OCI-LY1 (cell line): ENCODE measurements at regions not wholly inside any gene's neighbourhood (a gene's known extent, or its start where the extent isn't known, plus 50 kb on each side); places are given as distances from the start of the nearest gene placed in this dataset.

Experiments
- H2AFZ ChIP-seq: fragments of 200-600 bp; sonication (generic), shearing (Covaris generic); 2 replicates; pipeline ENCODE4 v1.6.0; 2014; ENCODE audit warnings: antibody characterized with exemption, mild to moderate bottlenecking, low read length
- H3F3A ChIP-seq: fragments of 200-600 bp; sonication (generic), shearing (Covaris generic); 2 replicates; pipeline ENCODE4 v1.6.0; 2014; ENCODE audit warnings: mild to moderate bottlenecking, antibody characterized with exemption, low read length, moderate library complexity; ENCODE audit not compliant: insufficient read depth
- H3K27ac ChIP-seq: fragments of 200-600 bp; sonication (generic); 2 replicates; pipeline ENCODE4 v1.5.1; 2014; ENCODE audit warnings: low read length, mixed run types, mild to moderate bottlenecking, low read depth; ENCODE audit not compliant: poor library complexity, severe bottlenecking
- H3K27me3 ChIP-seq: fragments of 200-600 bp; sonication (generic); 2 replicates; pipeline ENCODE4 v1.6.0; 2014; ENCODE audit warnings: antibody characterized with exemption, mild to moderate bottlenecking, low read length, moderate library complexity; ENCODE audit not compliant: insufficient read depth
- H3K36me3 ChIP-seq: fragments of 200-600 bp; sonication (generic); 2 replicates; pipeline ENCODE4 v1.6.1; 2014; ENCODE audit warnings: mild to moderate bottlenecking, antibody characterized with exemption, low read length, moderate library complexity, mixed read lengths; ENCODE audit not compliant: insufficient read depth
- H3K4me1 ChIP-seq: fragments of 200-600 bp; sonication (generic); 2 replicates; pipeline ENCODE4 v1.5.1; 2014; ENCODE audit warnings: mild to moderate bottlenecking, low read length, moderate library complexity; ENCODE audit not compliant: insufficient read depth, severe bottlenecking
- H3K4me2 ChIP-seq: fragments of 200-600 bp; sonication (generic), shearing (Covaris generic); 2 replicates; pipeline ENCODE4 v1.6.1; 2014; ENCODE audit warnings: low read length
- H3K4me3 ChIP-seq: fragments of 200-600 bp; sonication (generic); 2 replicates; pipeline ENCODE4 v1.5.1; 2014; ENCODE audit warnings: low read length, low read depth, mild to moderate bottlenecking, mixed read lengths; ENCODE audit not compliant: poor library complexity, severe bottlenecking
- H3K79me2 ChIP-seq: fragments of 200-600 bp; shearing (Covaris generic); 2 replicates; pipeline ENCODE4 v1.6.1; 2016; ENCODE audit warnings: mixed run types, low read length, mixed read lengths; ENCODE audit not compliant: insufficient read depth
- H3K9ac ChIP-seq: fragments of 200-600 bp; sonication (generic), shearing (Covaris generic); 2 replicates; pipeline ENCODE4 v1.6.1; 2014; ENCODE audit warnings: mild to moderate bottlenecking, low read length, mixed read lengths
- H3K9me2 ChIP-seq: fragments of 200-600 bp; sonication (generic), shearing (Covaris generic); 2 replicates; pipeline ENCODE4 v1.6.1; 2014; ENCODE audit warnings: low read depth, mild to moderate bottlenecking, low read length, mixed read lengths
- H3K9me3 ChIP-seq: fragments of 200-600 bp; shearing (Covaris generic); 2 replicates; pipeline ENCODE4 v1.6.1; 2014; ENCODE audit warnings: low read length, mixed read lengths
- H4K20me1 ChIP-seq: fragments of 200-600 bp; sonication (generic), shearing (Covaris generic); 2 replicates; pipeline ENCODE4 v1.6.0; 2016; ENCODE audit warnings: mild to moderate bottlenecking, low read length; ENCODE audit not compliant: insufficient read depth
- EZH2 ChIP-seq: fragments of 200-600 bp; sonication (generic), shearing (Covaris generic); IDR thresholded peaks from 2 replicates; pipeline ENCODE4 v1.8.0; 2017; ENCODE audit warnings: borderline replicate concordance, mixed run types, mild to moderate bottlenecking, antibody characterized with exemption, low read length, moderate library complexity, mixed read lengths
- TF ChIP-seq, protein P1 (sequence below): fragments of 200-600 bp; sonication (generic), shearing (Covaris generic); IDR thresholded peaks from 2 replicates; pipeline ENCODE4 v1.5.1; 2017; ENCODE audit warnings: mild to moderate bottlenecking, antibody characterized with exemption, low read length, moderate library complexity, mixed read lengths

DNA sequence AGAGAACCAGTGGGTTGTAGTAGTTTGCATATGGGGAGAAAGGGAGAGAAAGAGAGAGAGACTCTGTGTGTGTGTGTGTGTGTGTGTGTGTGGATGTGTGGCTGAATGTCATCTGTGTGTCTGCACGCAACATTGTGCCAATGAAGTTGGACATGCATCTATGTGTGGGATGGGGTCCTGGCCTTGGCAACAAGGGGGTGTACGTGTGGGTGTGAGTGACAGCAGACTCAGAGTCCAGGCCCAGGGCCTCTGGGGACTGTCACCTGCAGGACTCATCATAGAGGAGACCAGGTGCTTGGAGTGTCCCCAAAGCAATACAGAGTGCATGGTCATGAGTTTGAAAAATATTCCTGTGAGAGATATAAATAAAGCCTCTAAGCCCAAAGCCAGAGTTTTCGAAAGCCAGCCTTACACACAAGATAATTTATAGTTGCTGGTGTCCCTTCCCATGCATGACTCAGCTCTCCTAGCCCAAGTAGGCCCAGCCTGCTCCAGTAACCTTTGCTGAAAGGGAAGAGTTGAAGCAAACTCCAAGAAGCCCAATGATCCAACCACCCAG lies 59.9 kb downstream of the TNP1 start:
- Histone ChIP-seq H3K4me3 (no peak overlapping the region), H3K79me2 (no peaks in the 10 kb centered on the region), H3K9ac (no peak overlapping the region), H3K27me3 (no peaks in the 10 kb centered on the region), H3K9me2 (no peaks in the 10 kb centered on the region), H3K9me3 (no peaks in the 10 kb centered on the region), H4K20me1 (no peaks in the 10 kb centered on the region), H3K4me2 (no peak overlapping the region), H2AFZ (no peak overlapping the region), H3F3A (no peaks in the 10 kb centered on the region), H3K4me1 (no peaks in the 10 kb centered on the region), H3K36me3 (no peaks in the 10 kb centered on the region), H3K27ac (no peak overlapping the region)
- TF ChIP-seq, protein P1, sequence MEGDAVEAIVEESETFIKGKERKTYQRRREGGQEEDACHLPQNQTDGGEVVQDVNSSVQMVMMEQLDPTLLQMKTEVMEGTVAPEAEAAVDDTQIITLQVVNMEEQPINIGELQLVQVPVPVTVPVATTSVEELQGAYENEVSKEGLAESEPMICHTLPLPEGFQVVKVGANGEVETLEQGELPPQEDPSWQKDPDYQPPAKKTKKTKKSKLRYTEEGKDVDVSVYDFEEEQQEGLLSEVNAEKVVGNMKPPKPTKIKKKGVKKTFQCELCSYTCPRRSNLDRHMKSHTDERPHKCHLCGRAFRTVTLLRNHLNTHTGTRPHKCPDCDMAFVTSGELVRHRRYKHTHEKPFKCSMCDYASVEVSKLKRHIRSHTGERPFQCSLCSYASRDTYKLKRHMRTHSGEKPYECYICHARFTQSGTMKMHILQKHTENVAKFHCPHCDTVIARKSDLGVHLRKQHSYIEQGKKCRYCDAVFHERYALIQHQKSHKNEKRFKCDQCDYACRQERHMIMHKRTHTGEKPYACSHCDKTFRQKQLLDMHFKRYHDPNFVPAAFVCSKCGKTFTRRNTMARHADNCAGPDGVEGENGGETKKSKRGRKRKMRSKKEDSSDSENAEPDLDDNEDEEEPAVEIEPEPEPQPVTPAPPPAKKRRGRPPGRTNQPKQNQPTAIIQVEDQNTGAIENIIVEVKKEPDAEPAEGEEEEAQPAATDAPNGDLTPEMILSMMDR = no peak
- no peak for TF ChIP-seq EZH2

DNA sequence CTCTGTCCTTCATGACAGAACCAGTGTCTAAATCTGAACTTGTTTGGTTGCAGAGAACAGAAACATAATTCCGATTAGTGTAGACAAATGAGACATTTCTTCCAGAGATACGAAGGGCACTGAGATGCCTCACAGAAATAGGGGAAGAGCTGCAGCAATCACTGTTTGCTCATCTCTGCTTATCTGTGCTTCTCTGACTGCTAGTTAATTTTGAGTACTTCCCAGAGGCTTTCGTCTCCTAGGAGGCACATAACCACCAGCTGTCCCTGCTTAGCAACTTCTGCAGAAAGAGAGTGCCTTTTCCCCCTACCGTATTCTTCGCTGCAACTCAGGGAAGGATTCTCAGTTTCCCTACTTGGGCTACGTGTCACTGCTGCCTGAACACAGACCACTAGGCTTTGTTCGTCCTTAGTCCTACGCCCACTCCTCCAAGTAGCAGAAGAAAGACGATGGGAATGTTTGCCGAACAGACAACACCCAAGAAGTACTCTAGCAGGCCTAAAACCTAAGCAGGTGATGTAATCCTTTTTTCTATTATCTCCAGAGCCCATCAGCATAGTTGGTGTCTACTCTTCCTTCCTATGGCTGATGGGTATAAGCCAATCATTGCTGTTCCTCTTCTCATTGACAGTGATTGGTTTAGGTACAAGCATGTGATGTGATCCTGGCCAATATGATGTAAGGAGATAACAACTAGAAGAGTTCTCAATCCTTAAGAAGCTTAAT lies 63.6 kb downstream of the TNP1 start:
- Histone ChIP-seq H3K27me3 (no peaks in the 10 kb centered on the region), H2AFZ (no peak overlapping the region), H3K9ac (no peak overlapping the region), H3K27ac (no peak overlapping the region), H4K20me1 (no peaks in the 10 kb centered on the region), H3K79me2 (no peaks in the 10 kb centered on the region), H3K4me2 (no peak overlapping the region), H3K9me3 (no peaks in the 10 kb centered on the region), H3K4me1 (no peaks in the 10 kb centered on the region), H3K36me3 (no peaks in the 10 kb centered on the region), H3F3A (no peaks in the 10 kb centered on the region), H3K4me3 (no peak overlapping the region), H3K9me2 (no peaks in the 10 kb centered on the region)
- no peak for TF ChIP-seq EZH2
- TF ChIP-seq, protein P1 = no peak

DNA sequence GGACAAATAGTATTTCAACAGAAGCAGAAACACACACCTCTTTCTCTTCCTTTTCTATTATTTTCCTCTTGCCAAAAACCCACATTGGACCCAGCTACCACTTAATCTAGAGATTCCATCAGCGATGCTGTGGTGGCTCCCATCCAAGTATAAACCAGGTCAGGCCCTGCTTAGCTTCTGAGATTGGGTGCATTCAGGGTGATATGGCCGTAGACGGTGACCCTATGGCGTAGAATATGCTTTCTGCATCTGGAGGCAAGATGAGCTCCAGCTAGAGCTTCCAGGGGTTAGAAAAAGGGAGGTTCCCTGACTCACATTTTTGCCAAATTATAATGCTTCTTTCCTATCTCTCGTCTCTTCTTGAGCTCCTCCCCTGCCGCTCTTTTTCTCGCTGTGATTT lies 66.5 kb downstream of the TNP1 start:
- Histone ChIP-seq H2AFZ (no peak overlapping the region), H3K27ac (no peak overlapping the region)

More for the DNA sequence above, 66.5 kb downstream of the TNP1 start:
- no peak for TF ChIP-seq EZH2
- TF ChIP-seq, protein P1 = no peak
- Histone ChIP-seq H3K27me3 (no peaks in the 10 kb centered on the region), H3K36me3 (no peaks in the 10 kb centered on the region), H3K79me2 (no peaks in the 10 kb centered on the region), H3F3A (no peaks in the 10 kb centered on the region), H3K4me2 (no peak overlapping the region), H3K4me1 (no peaks in the 10 kb centered on the region), H3K9ac (no peak overlapping the region), H4K20me1 (no peaks in the 10 kb centered on the region), H3K9me2 (no peaks in the 10 kb centered on the region), H3K9me3 (no peaks in the 10 kb centered on the region), H3K4me3 (no peak overlapping the region)
